Testis (tissue), 2 donors: ENCODE measurements at regions not wholly inside any gene's neighbourhood (a gene's known extent, or its start where the extent isn't known, plus 50 kb on each side); places are given as distances from the start of the nearest gene placed in this dataset.

Experiments used
- DNase-seq: peaks from one replicate; pipeline ENCODE4 v3.0.0-alpha.2; 2019
- H3K27ac ChIP-seq, 2 donors: fragments of 200-600 bp; sonication (generic); one replicate each; pipeline ENCODE4 v1.5.1; 2019
- H3K27me3 ChIP-seq: fragments of 200-600 bp; sonication (generic); one replicate; pipeline ENCODE4 v1.5.1; 2019
- H3K36me3 ChIP-seq: fragments of 200-600 bp; sonication (generic); one replicate; pipeline ENCODE4 v1.5.1; 2017; ENCODE audit warnings: low read depth; ENCODE audit errors: missing control alignments
- H3K4me1 ChIP-seq: fragments of 200-600 bp; sonication (generic); one replicate; pipeline ENCODE4 v1.5.1; 2019
- H3K4me3 ChIP-seq, 2 donors: fragments of 200-600 bp; sonication (generic); one replicate each; pipeline ENCODE4 v1.5.1; 2017 to 2019
- H3K9me3 ChIP-seq: fragments of 200-600 bp; sonication (generic); one replicate; pipeline ENCODE4 v1.5.1; 2017
- CTCF ChIP-seq, 3 experiments: fragments of 450-650 bp in 2 of 3; fragments of 200-600 bp in 1 of 3; sonication (generic) in 1 of 3; IDR thresholded peaks; one replicate each; pipeline ENCODE4 v1.5.1; 2016 to 2019; ENCODE audit warnings: antibody characterized with exemption in 3 of 3, mild to moderate bottlenecking in 2 of 3, moderate library complexity in 1 of 3
- POLR2A ChIP-seq: fragments of 450-650 bp; IDR thresholded peaks from one replicate; pipeline ENCODE4 v1.6.1; 2017; ENCODE audit warnings: antibody characterized with exemption, mild to moderate bottlenecking, moderate library complexity
- WGBS, 2 donors: methylation state at CpG; one replicate each; pipeline ENCODE4 v1.1.5; 2018; 5-methylcytosine and 5-hydroxymethylcytosine counted together
- intact Hi-C: fragments of 100-400 bp; cut with DNase I; formaldehyde crosslinking; loops from one replicate; pipeline ENCODE4 v1.15.1; 2023; ENCODE audit warnings: low total_unique reads

- Histone ChIP-seq H3K9me3 (no peaks in the 10 kb centered on the region), H3K27ac (no peak overlapping the region), H3K27me3 (no peaks in the 10 kb centered on the region), H3K4me3 (no peak overlapping the region), H3K4me1 (no peaks in the 10 kb centered on the region), H3K36me3 (no peaks in the 10 kb centered on the region)
- intact Hi-C loops = no loop called here
- 51 to 58% methylated on average over 11 of the region's 11 CpGs for WGBS, 2 donors
- no peak for DNase-seq
- TF ChIP-seq CTCF (IDR thresholded peaks at IDR 0.05) (no peak), POLR2A (no peak)
Observed at GRCh38 chr5:88515881-88516819, 247.5 kb upstream of the TMEM161B start.

GRCh38 chr5:88515068-88515467, 246.4 kb upstream of the TMEM161B start:
- Histone ChIP-seq H3K27me3 (no peaks in the 10 kb centered on the region), H3K27ac (no peak overlapping the region), H3K4me3 (no peak overlapping the region), H3K9me3 (no peaks in the 10 kb centered on the region), H3K4me1 (no peaks in the 10 kb centered on the region), H3K36me3 (no peaks in the 10 kb centered on the region)
- 96 to 100% methylated on average over 1 of the region's 1 CpG for WGBS, 2 donors
- no peak for DNase-seq
- intact Hi-C loops = no loop called here
- TF ChIP-seq POLR2A (no peak), CTCF (IDR thresholded peaks at IDR 0.05) (no peak)

- WGBS, 2 donors = 66 to 70% methylated on average over 3 of the region's 3 CpGs
- Histone ChIP-seq H3K4me3 (no peak overlapping the region), H3K36me3 (no peaks in the 10 kb centered on the region), H3K27ac (no peak overlapping the region), H3K27me3 (no peaks in the 10 kb centered on the region), H3K4me1 (no peaks in the 10 kb centered on the region), H3K9me3 (no peaks in the 10 kb centered on the region)
- intact Hi-C loops = no loop called here
- TF ChIP-seq POLR2A (no peak), CTCF (IDR thresholded peaks at IDR 0.05) (no peak)
- DNase-seq = no peak
Observed at GRCh38 chr5:88509403-88509802, 240.8 kb upstream of the TMEM161B start.

- DNase-seq = no peak
- Histone ChIP-seq H3K4me3 (no peak overlapping the region), H3K27ac (no peak overlapping the region), H3K36me3 (no peaks in the 10 kb centered on the region), H3K27me3 (no peaks in the 10 kb centered on the region), H3K4me1 (no peaks in the 10 kb centered on the region), H3K9me3 (no peaks in the 10 kb centered on the region)
- intact Hi-C loops = no loop called here
- TF ChIP-seq CTCF (IDR thresholded peaks at IDR 0.05) (no peak), POLR2A (no peak)
- WGBS, 2 donors = 83 to 89% methylated on average over 4 of the region's 4 CpGs
Observed at GRCh38 chr5:88507261-88507660, 238.6 kb upstream of the TMEM161B start.

GRCh38 chr5:88503406-88503805, 234.8 kb upstream of the TMEM161B start:
- TF ChIP-seq POLR2A = no peak
- TF ChIP-seq CTCF (IDR thresholded peaks at IDR 0.05) = no peak
- Histone ChIP-seq H3K4me1 (no peaks in the 10 kb centered on the region), H3K36me3 (no peaks in the 10 kb centered on the region), H3K9me3 (no peaks in the 10 kb centered on the region), H3K27ac (no peak overlapping the region), H3K4me3 (no peak overlapping the region), H3K27me3 (no peaks in the 10 kb centered on the region)
- no peak for DNase-seq
- intact Hi-C loops = no loop called here
- WGBS, 2 donors = 64 to 66% methylated on average over 3 of the region's 3 CpGs
